GM21576 (cell line): ENCODE measurements at regions not wholly inside any gene's neighbourhood (a gene's known extent, or its start where the extent isn't known, plus 50 kb on each side); places are given as distances from the start of the nearest gene placed in this dataset.

ENCODE experiments used
- ATAC-seq: cut with Tn5 transposase; IDR thresholded peaks from one replicate; pipeline ENCODE4 v1.9.1; 2021; ENCODE audit warnings: mild to moderate bottlenecking, moderate library complexity; ENCODE audit not compliant: unreplicated experiment

DNA sequence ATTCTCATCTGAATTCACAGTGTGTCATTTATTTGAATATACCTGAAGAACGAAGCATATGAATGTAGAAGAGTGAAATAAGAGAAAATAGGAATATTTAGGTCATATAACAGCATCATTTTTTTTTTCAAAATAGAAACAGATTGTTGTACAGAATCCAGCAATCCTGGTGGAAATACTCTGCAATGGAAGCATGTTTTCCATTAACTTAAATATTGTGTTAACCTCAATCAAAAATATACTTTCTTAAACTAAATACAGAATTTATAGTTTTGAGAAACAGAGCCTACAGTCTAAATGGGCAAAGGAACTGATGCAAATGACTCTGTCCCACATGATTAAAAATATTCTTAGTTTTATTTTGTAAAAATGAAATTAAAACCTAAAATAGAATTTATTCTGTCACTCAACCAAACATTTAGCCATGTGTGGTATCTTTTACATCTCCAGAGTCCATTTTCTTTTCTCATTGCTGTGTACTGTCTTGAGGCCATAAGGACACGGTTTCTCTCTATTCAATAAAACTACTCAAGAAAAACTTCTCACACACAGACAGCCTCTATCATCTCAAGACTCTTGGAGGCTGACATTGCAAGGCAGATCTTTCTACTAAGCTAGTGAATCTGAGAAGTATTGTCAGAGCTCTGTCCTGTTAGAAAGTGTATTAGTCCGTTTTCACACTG lies 322.6 kb downstream of the LTN1 start:
- ATAC-seq: no peak

GRCh38 chr21:28669321-28669720 lies 323.4 kb downstream of the LTN1 start:
- no peak for ATAC-seq

DNA sequence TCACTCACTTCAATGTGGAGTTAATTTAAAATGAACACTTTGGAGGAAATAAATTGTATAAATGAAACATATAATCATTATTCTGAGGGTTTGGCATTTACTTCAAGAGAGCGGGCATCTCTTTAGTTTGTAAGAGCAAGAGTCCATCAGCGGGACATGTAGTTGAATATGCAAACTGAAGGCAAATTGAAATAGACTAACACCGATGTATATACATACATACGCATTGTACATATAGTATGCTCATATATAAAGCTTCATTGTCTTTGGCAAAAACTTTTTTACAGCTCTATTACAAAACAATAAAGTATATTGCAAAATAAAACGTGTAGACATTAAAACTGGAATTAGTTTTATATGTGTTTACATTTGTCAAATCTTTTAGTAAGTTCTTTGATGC lies 328.9 kb downstream of the LTN1 start:
- no peak for ATAC-seq

GRCh38 chr21:28663111-28663693 lies 329.5 kb downstream of the LTN1 start:
- no peak for ATAC-seq

DNA sequence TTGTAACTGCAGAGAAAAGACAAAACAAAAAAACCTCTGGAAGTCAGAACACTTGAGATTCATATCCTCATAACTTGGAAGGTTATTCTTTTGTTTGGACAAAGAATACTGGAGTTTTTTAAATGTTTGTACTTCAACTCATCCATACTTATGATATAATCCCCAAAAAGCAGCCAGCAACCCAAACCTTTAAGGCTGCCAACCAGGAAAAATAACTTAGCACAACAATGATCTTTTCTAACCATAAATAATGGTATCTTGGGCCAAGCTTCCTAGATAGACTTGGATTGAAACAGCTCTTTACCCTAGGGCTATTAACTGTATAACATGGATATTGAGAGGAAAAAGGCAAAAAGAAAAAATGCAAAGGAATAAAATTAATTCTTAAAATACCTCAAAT lies 335.1 kb downstream of the LTN1 start:
- no peak for ATAC-seq

DNA sequence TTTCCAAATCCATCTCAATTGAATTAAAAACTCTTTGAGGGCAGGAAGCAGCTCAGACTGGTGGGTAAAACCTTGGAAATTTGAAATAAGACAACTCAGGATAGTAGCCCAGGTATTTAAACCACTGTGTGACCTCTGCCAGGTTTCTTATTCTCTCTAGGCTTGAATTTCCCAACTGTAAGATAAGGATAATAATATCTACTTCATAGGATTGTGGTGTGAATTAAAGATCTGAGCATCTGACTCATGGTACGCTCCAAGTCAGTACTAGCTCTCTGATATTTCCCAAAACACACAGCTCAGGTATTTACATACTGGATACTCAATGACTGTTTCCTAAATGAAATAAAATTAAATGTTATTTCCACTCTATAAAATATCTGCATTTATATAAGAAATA lies 337.2 kb downstream of the LTN1 start:
- no peak for ATAC-seq

- no peak for ATAC-seq
These were observed 338.3 kb downstream of the LTN1 start for GRCh38 chr21:28654406-28654805.

DNA sequence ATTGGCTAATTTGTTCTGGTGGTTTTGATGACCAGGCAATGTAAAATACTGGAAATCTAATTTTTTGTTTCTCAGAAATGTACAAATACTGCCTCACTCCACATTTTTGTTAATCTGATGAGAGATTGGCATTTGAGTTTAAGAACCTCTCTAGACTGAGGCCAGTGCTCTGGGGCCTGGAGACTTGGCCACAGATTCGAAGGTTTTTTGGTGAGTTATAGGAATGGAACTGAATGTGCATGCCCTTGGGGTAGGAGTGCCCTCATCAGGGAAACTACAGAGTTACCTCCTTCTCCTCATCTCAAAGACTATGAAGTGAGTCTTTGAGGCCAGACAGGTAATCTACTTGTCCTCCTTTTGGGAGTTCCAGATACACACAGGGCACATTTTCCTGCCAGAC lies 347.9 kb downstream of the LTN1 start:
- ATAC-seq: no peak

- ATAC-seq: no peak
These were observed 349.8 kb downstream of the LTN1 start for GRCh38 chr21:28642891-28643290.

- ATAC-seq: no peak
These were observed 350.9 kb downstream of the LTN1 start for GRCh38 chr21:28641731-28642130.

DNA sequence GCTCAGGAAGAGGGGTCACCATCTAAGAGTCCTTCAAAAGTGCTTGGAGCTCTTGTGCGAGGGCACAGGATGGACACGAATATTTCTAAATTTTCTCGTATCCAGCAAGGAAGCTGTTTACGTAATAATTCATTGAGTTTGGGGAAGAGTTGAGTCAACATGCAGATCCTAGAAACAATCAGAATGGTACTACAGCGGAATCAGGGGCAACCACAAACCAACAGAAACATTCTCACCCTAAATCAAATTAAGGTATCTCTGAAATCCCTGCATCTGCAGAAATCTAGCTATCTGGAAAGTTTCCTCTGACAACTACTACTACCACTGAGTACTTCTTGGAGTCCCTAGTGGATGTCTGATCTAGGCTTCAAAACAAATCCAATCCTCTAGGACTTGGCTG lies 352.4 kb downstream of the LTN1 start:
- no peak for ATAC-seq

DNA sequence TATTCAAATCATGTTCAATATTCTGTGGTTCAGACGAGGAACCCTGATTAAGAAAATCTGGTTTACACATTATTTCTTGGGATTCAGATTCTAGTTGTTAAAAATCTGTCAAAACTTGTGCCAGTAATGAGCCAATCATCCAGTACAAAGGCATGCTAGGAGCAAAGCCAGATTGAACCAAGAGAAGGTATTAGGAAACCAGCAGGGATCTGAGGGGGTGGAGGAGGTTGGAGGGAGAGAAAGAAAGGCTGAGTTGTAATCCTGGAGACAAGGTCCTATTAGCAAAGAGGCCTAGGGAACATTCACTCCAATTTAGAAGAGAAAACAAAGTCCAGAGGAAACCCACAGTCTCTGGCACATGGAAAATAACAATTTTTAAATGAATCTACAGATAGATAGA lies 352.9 kb downstream of the LTN1 start:
- ATAC-seq: no peak

DNA sequence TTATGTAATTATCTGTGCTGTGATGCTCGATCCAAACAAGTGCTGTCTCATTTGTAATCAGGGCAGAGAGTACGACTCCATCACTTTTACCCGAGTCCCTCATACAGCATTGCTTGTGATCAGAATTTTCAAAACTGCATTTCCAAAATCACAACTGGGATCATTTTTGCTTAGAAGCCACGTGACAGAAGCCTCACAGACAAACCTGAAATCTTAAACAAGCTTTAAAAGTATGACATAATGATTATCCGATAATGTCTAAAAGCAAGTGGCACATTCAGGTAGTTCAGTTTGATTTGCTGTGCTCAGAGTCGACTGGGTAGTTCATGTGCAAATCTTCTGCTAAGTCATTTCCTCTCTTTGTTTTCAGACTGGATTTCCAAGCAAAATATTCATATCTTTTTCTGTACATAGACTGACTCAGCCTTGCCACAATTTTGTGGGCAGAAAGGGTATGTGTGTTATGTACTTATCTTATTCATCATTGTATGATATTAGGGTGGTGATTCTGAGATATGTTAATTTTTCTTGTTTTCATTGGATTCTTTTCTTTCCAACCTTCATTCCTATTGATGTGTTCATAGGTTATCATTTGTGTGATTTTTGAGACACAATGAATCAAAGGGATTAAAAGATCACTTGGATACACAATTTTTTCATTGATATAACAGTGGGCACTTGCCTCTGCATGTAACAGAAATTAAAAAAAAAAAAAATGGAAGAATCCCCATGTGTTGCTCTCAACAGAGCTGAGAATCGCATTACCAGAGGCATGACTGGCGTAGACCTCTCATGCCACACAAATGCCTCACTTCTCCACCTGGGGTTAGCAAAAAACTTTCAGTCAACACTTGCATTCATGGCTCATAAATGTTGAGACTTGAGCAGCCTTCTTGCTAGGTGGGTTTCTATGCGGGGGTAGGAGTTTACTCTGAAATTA lies 355.7 kb downstream of the LTN1 start:
- no peak for ATAC-seq

DNA sequence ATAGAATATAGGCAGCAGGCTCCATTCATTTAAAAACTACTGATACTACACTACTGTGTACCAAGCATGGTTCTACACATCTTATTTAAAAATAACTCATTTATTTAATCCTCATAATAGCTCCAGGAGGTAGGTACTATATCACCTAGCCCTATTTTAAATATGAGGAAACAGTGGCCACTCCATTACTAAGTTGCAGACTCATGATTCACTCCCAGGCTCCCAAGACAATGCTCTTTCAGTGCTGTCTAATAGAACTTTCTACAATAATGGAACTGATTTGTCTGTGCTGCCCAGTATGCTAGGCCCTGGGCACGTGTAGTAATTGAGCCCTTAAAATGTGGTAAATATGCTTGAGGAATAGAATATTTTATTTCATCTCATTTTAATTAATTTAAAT lies 357.1 kb downstream of the LTN1 start:
- ATAC-seq: no peak

GRCh38 chr21:28633839-28634555 lies 358.7 kb downstream of the LTN1 start:
- no peak for ATAC-seq

DNA sequence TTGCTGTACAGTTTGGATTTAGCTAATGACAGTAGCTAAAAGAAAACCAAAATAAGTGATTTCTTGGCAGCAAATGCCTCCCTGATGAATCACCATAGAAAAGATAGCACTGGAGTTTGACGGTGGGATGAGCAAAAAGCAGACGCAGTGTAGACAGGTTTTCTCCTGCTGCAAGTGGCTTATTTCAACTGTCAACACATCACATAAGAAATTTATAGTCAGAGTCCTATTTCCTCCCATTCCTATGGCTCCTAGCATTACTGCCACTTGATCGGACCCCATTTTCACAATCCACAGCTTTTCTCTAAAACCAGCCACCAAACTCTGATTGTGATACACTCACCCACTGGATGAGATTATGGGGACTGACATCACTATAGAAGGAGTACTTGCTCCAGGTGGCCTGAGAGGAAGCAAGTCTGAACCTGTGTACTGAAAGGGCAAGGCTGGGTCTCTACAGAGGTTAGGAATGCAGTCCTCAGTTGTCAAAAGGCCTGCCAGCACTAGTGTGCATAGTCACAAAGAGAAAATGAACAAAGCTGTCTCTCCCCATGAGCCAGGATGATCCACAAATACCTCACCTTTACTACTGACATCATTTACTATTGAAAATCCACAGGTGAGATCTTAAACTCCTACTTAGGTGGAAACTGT lies 359.8 kb downstream of the LTN1 start:
- ATAC-seq: no peak

DNA sequence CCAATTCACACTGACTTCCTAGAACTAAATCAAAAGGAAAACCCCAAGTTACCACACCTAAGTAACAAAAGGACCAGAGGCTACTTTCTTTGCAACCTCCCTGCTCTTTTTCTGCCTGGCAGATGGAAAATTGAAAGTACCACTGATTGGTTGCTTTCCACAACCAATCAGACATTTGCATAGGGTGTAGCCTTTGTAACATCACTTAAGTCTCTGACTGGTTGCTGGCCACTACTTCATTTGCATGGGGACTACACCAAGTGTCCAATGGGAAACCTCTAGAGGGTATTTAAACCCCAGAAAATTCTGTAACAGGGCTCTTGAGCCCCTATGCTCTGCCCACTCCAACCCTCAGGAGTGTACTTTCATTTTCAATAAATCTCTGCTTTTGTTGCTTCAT lies 365.0 kb downstream of the LTN1 start:
- no peak for ATAC-seq

GRCh38 chr21:28627261-28627660 lies 365.4 kb downstream of the LTN1 start:
- ATAC-seq: no peak

DNA sequence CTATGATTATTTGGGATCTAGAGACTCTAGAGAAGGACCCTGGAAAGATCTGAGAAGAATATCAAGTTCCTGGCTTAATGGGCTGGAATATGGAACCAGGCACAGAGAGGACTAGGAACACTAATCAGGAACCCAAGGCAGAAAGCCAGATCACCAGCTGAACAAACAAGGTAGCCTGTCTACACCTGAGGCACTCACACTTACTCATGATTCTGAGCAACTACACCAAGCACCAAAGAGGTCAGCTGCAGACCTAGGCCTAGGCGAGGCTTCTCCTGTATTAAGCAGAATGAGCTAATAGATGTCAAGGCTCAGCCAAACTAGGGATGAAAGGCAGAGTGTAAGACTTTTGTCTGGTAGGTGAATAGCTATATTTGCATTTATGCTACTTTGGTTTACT lies 368.1 kb downstream of the LTN1 start:
- no peak for ATAC-seq

GRCh38 chr21:28617300-28617699 lies 375.4 kb downstream of the LTN1 start:
- no peak for ATAC-seq

- ATAC-seq: no peak
These were observed 377.4 kb downstream of the LTN1 start for GRCh38 chr21:28615276-28615675.
